Head of caudate nucleus (tissue), 42 donors: ENCODE measurements at regions not wholly inside any gene's neighbourhood (a gene's known extent, or its start where the extent isn't known, plus 50 kb on each side); places are given as distances from the start of the nearest gene placed in this dataset.

Experiments used
- DNase-seq, 42 donors: peaks; one replicate each; pipeline versions ENCODE4 v3.0.0 to v3.0.0-alpha.2; 2020 to 2021; ENCODE audit warnings: mixed read lengths in 7 of 42
- intact Hi-C: fragments of 100-400 bp; cut with DNase I; formaldehyde crosslinking; loops from one replicate; pipeline ENCODE4 v1.15.0; 2022

DNA sequence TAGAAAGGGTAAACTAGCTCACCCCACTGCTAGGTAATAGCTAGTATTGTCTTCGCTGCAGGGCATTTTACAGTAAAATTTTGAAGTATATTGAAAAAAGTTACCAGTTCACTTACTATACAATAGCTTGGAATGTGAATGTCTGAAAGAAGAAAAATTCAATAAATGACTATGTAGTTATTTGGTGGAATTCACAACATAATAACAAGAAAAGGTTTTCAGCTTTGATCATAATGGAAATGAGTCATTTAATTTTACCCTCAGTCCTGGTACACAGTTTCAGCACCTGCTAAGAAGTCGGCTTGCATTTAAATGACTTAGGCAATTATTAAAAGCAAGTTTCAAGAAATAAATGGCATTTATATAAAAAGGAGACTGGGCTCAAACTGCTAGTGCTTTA, 90.4 kb downstream of the NUP35 start:
- intact Hi-C loops = no loop called here
- DNase-seq = no peak

DNA sequence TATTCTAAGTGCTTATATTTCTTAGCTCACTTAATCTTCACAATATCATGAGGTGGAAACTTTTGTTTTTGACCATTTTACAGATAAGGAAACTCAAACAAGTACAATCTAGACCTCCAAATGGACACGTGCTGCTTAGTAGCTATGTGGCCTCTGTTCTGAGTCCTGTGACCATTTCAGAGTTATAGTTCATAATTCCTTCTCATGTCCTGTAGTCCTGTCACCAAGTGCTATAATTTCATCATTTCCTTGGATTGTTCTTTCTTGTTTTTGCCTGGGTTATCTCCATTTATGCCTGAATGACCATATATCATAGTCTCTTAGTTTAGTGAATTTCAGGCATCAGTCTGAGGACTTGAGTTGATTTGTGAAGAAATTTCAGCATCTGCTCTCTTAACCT, 91.7 kb downstream of the NUP35 start:
- intact Hi-C loops = no loop called here
- DNase-seq = no peak

DNA sequence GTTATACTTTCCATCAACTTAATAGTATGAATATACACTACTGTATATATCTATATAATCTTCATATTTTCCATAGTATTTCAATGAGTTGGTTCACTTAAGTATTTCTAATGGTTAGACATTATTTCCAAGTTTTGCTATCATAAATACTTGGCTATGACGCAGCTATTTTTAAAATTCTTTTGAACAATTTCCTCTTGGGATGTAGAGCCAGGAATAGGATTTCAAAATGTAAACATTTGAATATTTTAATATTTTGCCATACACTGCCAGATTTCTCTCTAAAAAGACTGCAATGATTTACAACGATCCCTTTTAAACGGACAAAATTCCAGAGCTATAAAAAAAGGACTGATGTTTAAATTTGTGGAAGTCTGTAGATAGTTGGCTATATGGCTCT, 95.6 kb downstream of the NUP35 start:
- intact Hi-C loops = no loop called here
- no peak for DNase-seq

DNA sequence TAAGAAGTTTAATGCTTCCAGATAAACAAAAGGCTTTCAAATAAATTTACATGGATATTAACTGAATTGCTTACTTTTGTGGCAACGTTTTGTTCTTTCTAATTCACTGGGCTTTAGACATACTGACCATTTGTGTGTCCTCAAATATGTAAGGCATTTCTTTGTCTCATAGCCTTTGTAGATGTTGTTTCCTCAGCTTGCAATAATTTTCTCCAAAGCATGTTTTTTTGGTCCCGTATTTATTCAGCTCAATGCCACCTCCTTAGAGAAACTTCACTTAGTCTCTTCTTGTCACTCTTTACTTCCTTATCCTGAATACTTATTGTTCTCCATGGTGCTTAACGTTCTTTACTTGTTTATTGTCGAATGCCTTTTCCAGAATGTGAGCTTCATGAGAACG, 98.5 kb downstream of the NUP35 start:
- intact Hi-C loops = no loop called here
- DNase-seq = no peak

DNA sequence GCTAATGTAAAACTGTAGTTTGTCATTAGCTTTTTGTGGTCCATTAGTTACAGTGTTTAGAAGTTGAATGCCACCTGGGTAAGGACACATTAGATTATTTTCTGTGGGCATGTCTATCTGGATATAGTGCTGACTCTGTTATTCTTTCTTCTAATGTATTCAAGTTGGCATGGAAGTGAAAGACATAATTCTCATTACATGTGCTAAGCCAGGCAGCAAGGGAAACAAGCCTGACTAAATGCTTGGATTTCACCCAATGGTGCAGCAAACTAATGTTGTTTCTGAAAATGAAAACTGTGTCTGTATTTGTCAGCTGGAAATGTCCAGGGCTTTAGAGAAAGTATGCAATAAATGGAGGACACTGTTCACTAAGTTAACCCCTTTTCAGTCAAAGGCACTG, 100.7 kb downstream of the NUP35 start:
- intact Hi-C loops = no loop called here
- DNase-seq = no peak

DNA sequence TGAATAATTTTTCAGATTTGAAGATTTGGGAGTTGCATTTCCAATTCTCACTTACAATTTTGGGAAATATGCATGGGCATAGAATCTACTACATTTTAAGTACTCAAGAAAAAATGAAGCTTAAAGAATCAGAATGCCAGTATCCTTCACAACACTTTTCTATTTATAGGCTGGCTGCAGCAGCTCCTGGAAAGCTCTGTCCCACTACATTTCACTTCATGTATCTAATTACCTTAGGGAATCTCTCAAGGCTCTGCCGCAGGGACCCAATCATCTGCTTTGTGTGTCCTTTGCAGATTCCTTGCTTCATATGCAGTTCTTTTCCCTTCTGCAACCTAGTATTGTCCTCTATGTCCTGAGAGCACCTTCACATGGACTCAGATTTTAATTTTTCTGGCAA, 102.9 kb downstream of the NUP35 start:
- intact Hi-C loops = no loop called here
- no peak for DNase-seq

DNA sequence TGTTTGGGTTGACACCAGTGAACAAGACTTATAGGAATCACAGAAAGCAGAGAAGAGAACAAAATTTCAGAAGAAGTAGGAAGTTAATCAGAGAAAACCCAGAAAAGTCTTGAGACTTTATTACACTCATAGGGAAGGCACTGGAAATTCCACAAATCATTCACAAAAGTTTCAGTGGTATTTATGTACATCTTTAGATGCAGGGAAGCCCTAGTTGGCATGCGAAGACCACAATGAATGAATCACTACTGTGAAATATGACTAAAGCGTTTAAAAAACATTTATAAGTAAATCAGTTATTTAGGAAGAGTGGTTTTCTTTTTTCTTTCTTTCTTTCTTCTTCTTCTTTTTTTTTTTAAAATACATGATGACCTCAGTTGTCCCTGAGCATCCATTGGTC, 105.1 kb downstream of the NUP35 start:
- DNase-seq = no peak
- intact Hi-C loops = no loop called here

DNA sequence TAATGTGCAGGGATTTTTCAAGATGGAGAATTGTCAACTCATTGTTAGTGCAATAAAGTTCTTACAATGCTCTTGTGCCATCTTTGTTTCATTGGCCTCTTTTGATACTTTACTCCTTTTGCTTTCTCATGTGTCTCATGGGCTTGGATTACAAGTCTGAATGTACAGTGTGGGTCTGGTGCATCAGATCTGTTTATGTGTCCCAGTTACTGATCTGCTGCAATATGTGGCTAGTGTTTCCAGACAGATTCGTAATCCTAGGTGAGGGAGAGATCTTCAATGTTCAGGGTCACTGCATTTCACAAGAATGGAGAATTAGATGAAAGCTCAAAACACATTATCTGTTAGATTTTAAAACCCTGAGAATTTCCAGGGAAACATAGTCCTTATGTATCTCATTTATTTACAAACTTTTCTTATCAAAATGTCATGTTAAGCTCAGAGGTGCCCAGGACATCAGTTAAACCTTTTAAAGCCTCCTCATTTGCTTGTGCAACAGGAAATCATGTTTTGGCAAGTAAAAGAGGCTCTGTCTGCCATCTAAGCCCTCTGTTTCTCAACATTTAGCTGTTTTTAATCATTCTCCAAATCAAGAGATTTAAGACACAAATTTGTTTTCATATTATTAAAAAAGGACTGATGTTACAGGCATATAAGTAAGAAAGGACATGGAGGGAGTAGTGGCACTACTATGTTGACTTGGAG, 108.1 kb downstream of the NUP35 start:
- DNase-seq = no peak
- intact Hi-C loops = no loop called here

DNA sequence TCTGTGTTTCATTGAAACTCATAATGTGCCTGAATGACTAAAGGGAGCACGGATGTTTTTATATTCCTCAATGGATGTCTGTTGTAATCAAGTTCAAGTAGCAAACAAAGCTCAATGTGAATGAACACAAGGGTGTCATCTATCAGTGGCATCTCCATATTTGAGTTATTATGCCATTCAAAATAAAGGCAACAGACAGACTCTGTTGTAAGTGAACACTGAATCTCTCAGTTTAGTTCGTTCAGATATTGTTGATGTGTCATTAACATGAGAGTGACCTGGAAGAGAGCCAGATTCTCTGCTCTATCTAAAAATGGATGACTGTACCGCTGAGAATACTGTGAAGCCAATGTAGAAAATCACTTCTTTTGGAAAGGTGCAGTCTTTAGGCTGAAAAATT, 118.7 kb downstream of the NUP35 start:
- intact Hi-C loops = no loop called here
- peak in 1 of 42 donors; percentile 23 for DNase-seq

DNA sequence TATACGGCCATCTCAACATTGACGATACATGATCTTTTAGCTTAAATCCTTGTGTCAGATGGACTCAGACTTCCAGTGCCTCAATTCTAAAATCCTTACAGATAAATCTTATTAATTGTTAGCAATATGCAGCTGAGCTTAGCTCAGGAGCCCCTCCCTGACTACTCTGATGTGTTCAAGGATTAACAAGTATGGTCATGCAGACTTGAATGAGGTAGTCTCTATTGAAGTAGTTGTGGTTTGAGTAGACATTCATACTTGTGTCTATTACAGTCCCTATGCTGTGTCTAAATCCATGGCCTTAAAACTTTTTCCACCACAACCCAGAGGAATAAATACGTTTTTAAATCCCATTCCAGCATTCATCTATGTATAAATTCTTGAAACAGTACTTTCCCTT, 119.5 kb downstream of the NUP35 start:
- no peak for DNase-seq
- intact Hi-C loops = no loop called here

DNA sequence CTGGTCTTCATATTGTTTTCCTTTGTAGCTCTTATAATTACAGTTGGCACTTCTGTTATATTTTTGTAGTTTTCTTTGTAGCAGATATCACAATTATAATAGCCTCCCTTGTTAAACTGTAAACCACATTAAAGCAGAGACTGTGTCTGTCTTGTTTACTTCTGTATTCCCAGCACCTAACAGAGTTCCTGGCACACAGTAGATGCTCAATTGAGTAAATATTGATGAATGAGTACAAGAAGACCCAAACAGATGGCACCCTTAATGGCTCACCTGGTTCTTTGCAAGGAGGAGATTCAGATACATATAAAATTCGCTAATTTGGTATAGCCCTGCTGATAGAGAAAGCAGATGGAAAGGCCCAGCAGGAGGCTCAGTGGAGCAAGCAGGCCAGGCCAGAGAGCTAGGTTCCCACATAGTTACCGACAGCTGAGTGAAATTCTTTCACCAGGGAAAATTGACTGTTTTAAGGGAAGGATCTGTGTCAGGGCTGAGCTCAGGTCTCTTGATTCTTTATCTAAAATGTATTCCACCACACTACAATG, 120.1 kb downstream of the NUP35 start:
- intact Hi-C loops = no loop called here
- no peak for DNase-seq

DNA sequence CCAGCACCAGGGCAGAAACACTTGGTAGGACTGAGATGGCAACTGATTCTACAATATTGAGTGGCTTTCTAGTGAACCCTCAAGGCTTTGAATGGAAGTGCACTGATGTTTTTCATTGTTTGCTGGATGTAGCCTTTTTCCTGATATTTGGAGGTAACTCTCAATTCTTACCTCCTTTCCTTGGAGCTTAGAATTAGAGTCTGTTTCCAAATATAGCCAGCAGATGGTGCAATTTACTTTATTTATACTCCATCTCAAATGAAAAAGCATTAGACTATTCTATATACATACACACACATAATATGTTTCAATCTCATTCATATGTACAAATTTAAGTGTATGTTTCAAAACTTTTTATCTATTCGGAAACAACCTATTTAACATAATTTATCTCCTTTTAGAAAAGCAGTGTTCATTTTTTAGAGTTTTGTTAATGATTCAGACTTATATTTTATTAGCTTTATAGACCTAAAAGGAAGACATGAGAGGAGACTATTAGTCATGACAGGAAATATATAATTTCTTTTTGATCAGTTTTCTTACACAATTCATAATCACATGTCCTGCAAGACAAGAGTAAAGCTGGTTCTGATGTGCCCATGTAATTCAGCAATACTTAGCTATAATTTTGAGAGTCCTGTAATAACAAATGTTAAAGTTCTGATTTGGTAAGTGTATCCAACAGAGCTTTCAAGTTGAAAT, 124.8 kb downstream of the NUP35 start:
- intact Hi-C loops = no loop called here
- peak in 1 of 42 donors; percentile 6 for DNase-seq

DNA sequence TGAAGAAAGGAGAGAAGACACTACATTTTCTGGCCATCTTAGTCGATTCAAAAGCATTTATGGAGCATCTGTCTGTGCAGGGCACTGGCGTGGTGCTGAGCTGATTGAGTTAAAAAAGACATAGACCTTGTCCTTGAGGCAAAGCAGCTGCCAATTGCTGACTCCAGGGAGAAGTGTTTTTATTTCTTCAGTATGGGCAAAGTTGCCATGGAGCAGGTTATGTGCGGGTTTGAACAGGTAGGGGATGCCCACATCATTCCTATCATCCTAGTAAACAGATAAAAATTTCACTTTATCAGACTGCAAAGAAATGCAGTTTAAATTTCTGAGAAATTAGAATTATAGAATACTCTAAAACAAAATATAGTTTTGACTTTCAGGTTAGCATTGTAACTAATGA, 125.8 kb downstream of the NUP35 start:
- intact Hi-C loops = no loop called here

DNA sequence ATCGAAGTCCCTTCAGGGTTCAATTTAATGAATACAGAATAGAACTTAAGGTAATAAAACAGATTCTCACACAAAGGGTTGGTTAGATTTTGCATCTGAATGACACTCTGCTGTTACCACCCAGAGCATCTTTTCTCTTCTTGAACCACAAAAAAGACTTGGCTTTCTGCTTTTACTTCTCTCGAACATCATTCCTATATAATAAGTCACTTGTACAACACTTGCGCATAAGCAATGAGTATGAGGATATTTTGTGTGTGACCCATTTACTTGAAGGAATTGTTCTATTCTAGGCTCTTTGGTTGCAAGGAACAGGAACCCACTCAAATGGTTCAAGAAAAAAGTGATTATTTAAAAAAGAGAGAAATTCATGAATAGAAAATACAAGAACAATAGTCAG, 126.2 kb downstream of the NUP35 start:
- no peak for DNase-seq
- intact Hi-C loops = no loop called here

More for the DNA sequence above, 125.8 kb downstream of the NUP35 start:
- no peak for DNase-seq

DNA sequence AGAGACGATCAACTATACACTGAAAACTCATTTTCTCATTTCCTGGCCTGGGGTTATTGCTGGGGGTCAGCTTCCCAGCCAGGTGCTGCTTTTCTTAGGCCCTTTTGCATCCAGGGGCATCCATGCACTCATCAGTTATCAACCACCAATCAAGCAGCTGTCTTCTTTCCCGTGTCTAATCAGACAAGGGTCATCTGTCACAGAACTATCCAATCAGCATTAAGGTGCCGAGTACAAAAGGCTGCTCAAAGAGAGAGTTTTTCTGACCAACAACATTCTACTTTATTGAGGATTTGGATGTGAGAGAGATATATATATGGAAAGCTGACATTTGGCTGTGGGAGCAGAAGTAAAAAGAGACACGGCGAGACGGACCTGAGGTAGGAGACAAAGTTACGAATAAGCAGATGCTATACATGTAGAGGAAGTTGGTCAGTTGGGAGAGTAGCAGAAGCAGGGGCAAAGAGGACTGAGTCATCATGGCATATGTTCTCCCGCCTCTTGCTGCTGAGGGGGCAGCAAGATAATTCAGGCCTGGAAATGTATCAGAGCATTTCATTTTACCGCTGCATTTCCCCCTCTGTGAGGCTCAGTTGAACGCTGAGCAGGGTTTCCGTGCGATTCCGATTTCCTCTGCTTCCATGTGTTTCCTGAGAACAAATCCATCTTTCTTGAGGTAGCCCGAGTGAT, 129.3 kb downstream of the NUP35 start:
- intact Hi-C loops = no loop called here
- DNase-seq = no peak

DNA sequence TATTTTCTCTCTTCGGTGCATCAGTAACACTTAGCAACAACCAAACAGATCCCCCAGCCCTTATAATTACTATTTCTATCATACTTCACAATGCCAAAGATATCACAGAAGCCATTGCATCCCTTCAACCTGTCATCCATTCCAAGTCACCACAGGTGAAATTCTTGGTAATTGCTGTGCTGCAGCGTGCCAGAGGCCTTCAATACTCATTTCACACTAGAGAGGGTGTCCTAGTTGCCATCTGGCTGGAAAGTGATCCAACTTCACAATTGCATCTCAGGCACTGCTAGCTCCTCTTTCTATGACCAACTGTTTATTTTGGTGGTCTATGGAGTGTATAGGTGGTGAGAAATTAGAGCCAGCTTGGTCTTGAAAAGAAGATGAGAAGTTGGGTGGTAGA, 131.2 kb downstream of the NUP35 start:
- DNase-seq = no peak
- intact Hi-C loops = no loop called here

DNA sequence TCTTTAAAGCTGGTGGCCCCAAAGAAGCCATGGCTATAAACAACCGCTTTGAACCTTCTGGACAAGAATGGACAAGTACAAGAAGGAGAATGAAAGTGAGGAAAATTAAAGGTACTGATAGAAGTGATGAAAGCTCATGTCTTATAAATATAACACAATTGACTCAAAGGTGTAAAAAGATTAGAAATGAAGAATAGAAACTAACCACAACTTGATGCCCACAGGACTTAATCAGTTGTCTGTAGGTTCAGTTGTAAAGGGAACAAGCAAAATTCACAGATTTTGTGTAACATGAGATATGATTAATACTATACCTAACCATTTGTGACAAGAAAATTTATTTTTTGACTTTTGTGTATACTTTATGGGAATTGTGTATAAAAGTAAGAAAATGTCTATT, 135.7 kb downstream of the NUP35 start:
- intact Hi-C loops = no loop called here
- DNase-seq = no peak

DNA sequence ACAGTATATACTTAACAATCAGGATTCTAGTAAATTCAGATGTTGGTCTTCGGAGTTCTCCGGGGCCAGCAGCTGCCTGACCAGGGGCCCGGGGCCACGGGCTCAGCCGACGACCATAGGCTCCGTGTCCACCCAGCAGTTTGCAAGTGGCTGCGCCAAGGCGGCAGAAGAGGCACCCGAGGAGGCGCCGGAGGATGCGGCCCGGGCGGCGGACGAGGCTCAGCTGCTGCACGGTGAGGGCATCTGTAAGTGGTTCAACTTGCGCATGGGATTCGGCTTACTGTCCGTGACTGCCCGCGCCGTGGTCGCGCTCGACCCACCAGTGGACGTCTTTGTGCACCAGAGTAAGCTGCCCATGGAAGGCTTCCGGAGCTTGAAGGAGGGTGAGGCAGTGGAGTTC, 136.3 kb downstream of the NUP35 start:
- no peak for DNase-seq
- intact Hi-C loops = no loop called here

DNA sequence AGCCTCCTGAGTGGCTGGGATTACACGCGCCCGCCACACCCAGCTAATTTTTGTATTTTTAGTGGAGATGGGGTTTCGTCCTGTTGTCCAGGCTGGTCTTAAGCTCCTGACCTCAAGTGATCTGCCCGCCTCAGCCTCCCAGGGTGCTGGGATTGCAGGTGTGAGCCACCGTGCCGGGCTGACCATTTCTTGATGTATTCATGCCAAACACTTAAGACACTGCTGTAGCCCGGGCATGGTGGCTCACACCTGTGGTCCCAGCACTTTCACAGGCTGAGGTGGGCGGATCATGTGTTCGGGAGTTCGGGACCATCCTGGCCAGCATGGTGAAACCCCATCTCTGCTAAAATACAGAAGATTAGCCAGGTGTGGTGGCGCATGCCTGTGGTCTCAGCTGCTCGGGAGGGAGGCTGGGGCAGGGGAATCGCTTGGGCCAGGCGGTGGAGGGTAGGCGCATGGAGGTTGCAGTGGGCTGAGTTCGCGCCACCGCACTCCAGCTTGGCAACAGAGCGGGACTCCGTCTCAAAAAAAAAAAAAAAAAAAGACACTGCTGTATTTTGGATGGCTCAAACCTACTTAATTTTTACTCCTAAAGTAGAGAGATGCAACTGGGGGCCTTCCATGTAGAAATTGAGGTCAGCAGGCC, 140.8 kb downstream of the NUP35 start:
- intact Hi-C loops = no loop called here
- no peak for DNase-seq
